ENCODE measurements at regions not wholly inside any gene's neighbourhood (a gene's known extent, or its start where the extent isn't known, plus 50 kb on each side); places are given as distances from the start of the nearest gene placed in this dataset.

GRCh38 chr13:44212633-44213396, 160.8 kb upstream of the SERP2 start:
- Histone ChIP-seq H3K27me3 (ENCODE audit: control insufficient read depth, insufficient read depth, low read length, poor library complexity, severe bottlenecking) (peaks cover 58% of the 10 kb centered on the region), H3K4me3 (ENCODE audit: low read length) (no peak overlapping the region), H3K4me1 (ENCODE audit: control insufficient read depth, insufficient read depth, low read length) (no peaks in the 10 kb centered on the region), H3K9ac (ENCODE audit: extremely low read depth, low read length, poor library complexity, severe bottlenecking) (no peak overlapping the region), H3K27ac (ENCODE audit: low read depth, low read length) (no peak overlapping the region), H3K36me3 (ENCODE audit: control insufficient read depth, insufficient read depth, low read length) (no peaks in the 10 kb centered on the region), H3K9me3 (ENCODE audit: control insufficient read depth, low read length) (no peaks in the 10 kb centered on the region)
- no peak overlapping the region for H3K27ac Mint-ChIP-seq
- H3K9me3 Mint-ChIP-seq: peaks cover 2% of the 10 kb centered on the region
- 72 to 82% methylated on average over 5 to 9 of the region's 9 CpGs for WGBS, 2 experiments (ENCODE audit: insufficient coverage in 1 of 2, insufficient read length in 1 of 2)
- peaks cover 29% of the 10 kb centered on the region for H3K27me3 Mint-ChIP-seq (ENCODE audit: insufficient read depth)
- H3K36me3 Mint-ChIP-seq (ENCODE audit: low read depth): no peaks in the 10 kb centered on the region
- H3K4me3 Mint-ChIP-seq: no peak overlapping the region
- DNase-seq: no peak
- no peak for TF ChIP-seq CTCF (conservative IDR thresholded peaks at IDR 0.05)
- peaks cover 14% of the 10 kb centered on the region for H3K4me1 Mint-ChIP-seq

- H3K9ac ChIP-seq (ENCODE audit: extremely low read depth, low read length, poor library complexity, severe bottlenecking): no peak overlapping the region
- H3K4me1 ChIP-seq (ENCODE audit: control insufficient read depth, insufficient read depth, low read length): peaks cover 6% of the 10 kb centered on the region
- H3K9me3 ChIP-seq (ENCODE audit: control insufficient read depth, low read length): no peaks in the 10 kb centered on the region
- H3K36me3 Mint-ChIP-seq (ENCODE audit: low read depth): no peaks in the 10 kb centered on the region
- no peak for DNase-seq
- H3K9me3 Mint-ChIP-seq: no peaks in the 10 kb centered on the region
- H3K4me3 ChIP-seq (ENCODE audit: low read length): no peak overlapping the region
- peaks cover 42% of the 10 kb centered on the region for H3K27me3 Mint-ChIP-seq (ENCODE audit: insufficient read depth)
- H3K27ac Mint-ChIP-seq: no peak overlapping the region
- no peaks in the 10 kb centered on the region for H3K36me3 ChIP-seq (ENCODE audit: control insufficient read depth, insufficient read depth, low read length)
- H3K27ac ChIP-seq (ENCODE audit: low read depth, low read length): no peak overlapping the region
- peaks cover 24% of the 10 kb centered on the region for H3K4me1 Mint-ChIP-seq
- peaks cover 50% of the 10 kb centered on the region for H3K27me3 ChIP-seq (ENCODE audit: control insufficient read depth, insufficient read depth, low read length, poor library complexity, severe bottlenecking)
- no peak overlapping the region for H3K4me3 Mint-ChIP-seq
- TF ChIP-seq CTCF (conservative IDR thresholded peaks at IDR 0.05): no peak
- WGBS, 2 experiments (ENCODE audit: insufficient coverage in 1 of 2, insufficient read length in 1 of 2): 86 to 93% methylated on average over 10 of the region's 10 CpGs
These were observed 155.0 kb upstream of the SERP2 start for GRCh38 chr13:44218501-44219240.

GRCh38 chr13:44219577-44220548, 153.8 kb upstream of the SERP2 start:
- Histone ChIP-seq H3K9me3 (ENCODE audit: control insufficient read depth, low read length) (no peaks in the 10 kb centered on the region), H3K27me3 (ENCODE audit: control insufficient read depth, insufficient read depth, low read length, poor library complexity, severe bottlenecking) (peaks cover 41% of the 10 kb centered on the region), H3K27ac (ENCODE audit: low read depth, low read length) (no peak overlapping the region), H3K9ac (ENCODE audit: extremely low read depth, low read length, poor library complexity, severe bottlenecking) (no peak overlapping the region), H3K4me1 (ENCODE audit: control insufficient read depth, insufficient read depth, low read length) (peaks cover 6% of the 10 kb centered on the region), H3K36me3 (ENCODE audit: control insufficient read depth, insufficient read depth, low read length) (no peaks in the 10 kb centered on the region), H3K4me3 (ENCODE audit: low read length) (no peak overlapping the region)
- peaks cover 22% of the 10 kb centered on the region for H3K4me1 Mint-ChIP-seq
- no peak for TF ChIP-seq CTCF (conservative IDR thresholded peaks at IDR 0.05)
- no peak overlapping the region for H3K4me3 Mint-ChIP-seq
- peaks cover 35% of the 10 kb centered on the region for H3K27me3 Mint-ChIP-seq (ENCODE audit: insufficient read depth)
- WGBS, 2 experiments (ENCODE audit: insufficient coverage in 1 of 2, insufficient read length in 1 of 2): 91 to 93% methylated on average over 11 to 13 of the region's 13 CpGs
- no peak overlapping the region for H3K27ac Mint-ChIP-seq
- no peak for DNase-seq
- H3K9me3 Mint-ChIP-seq: no peaks in the 10 kb centered on the region
- H3K36me3 Mint-ChIP-seq (ENCODE audit: low read depth): no peaks in the 10 kb centered on the region

All from endodermal cell (in vitro differentiated cells).